HepG2 (cell line): ENCODE measurements at regions not wholly inside any gene's neighbourhood (a gene's known extent, or its start where the extent isn't known, plus 50 kb on each side); places are given as distances from the start of the nearest gene placed in this dataset.

ENCODE experiments used
- ATAC-seq: fragments of 200-7000 bp; cut with Tn5 transposase; 3 replicates; pipeline ENCODE4 v1.9.1; 2020; ENCODE audit warnings: mild to moderate bottlenecking, moderate library complexity
- BruUV-seq: library from RNA; stranded (reverse); fragments of 400-500 nt; replicated peaks from 2 replicates; lab custom pipeline; 2021; lab: Mats Ljungman, UMichigan
- CTCF ChIA-PET: fragments of 300-600 bp; formaldehyde crosslinking; extraction: SDS; loops from one replicate; lab custom pipeline; 2021; ENCODE audit warnings: low total read pairs, inconsistent platforms, low intra/inter-chr PET ratio; lab: Yijun Ruan, JAX
- POLR2A ChIA-PET: fragments of 350-600 bp; sonication (Branson Sonifier 250); formaldehyde crosslinking; loops from one replicate; lab custom pipeline; 2020; ENCODE audit warnings: antibody characterized with exemption, inconsistent platforms; lab: Yijun Ruan, JAX
- DNase-seq: peaks from one replicate; pipeline ENCODE4 v3.0.0-alpha.2; 2015; ENCODE audit warnings: low spot score
- FAIRE-seq: peaks from 3 replicates; lab custom pipeline; 2011; peaks lifted over from hg19 to GRCh38; lab: Jason Lieb, UNC
- H2AFZ ChIP-seq: one replicate; pipeline ENCODE4 v1.6.1; 2011; ENCODE audit warnings: low read length, inconsistent platforms
- H3K27ac ChIP-seq: fragments of 300-600 bp; 3 replicates; pipeline ENCODE4 v1.8.0; 2011; ENCODE audit warnings: mixed run types, mild to moderate bottlenecking, mixed read lengths, low read length, inconsistent platforms; ENCODE audit not compliant: insufficient read depth; ENCODE audit errors: extremely low read length
- H3K27me3 ChIP-seq, 2 experiments: fragments of 200-600 bp in 1 of 2; 2 replicates in 1 of 2; 3 replicates in 1 of 2; pipeline versions ENCODE4 v1.6.0 to v1.8.0; 2011; ENCODE audit warnings: low read length in 2 of 2, mild to moderate bottlenecking in 2 of 2, moderate library complexity in 2 of 2, inconsistent platforms in 1 of 2; ENCODE audit not compliant: insufficient read depth in 2 of 2, control insufficient read depth in 1 of 2
- H3K36me3 ChIP-seq, 2 experiments: fragments of 200-600 bp in 1 of 2; replicated peaks in 1 of 2; 2 replicates in 1 of 2; 3 replicates in 1 of 2; pipeline versions ENCODE4 v1.5.1 to v1.8.0; 2011; ENCODE audit warnings: low read length in 2 of 2, inconsistent platforms in 1 of 2; ENCODE audit not compliant: insufficient read depth in 2 of 2, control insufficient read depth in 1 of 2
- H3K4me1 ChIP-seq: 2 replicates; pipeline ENCODE4 v1.5.1; 2012; ENCODE audit warnings: low read length, inconsistent platforms; ENCODE audit not compliant: insufficient read depth
- H3K4me2 ChIP-seq: 2 replicates; pipeline ENCODE4 v1.6.0; 2011; ENCODE audit warnings: low read depth, low read length, inconsistent platforms
- H3K4me3 ChIP-seq, 3 experiments: fragments of 200-600 bp in 1 of 3; sonication (generic), shearing (Covaris generic) in 1 of 3; replicated peaks in 1 of 3; 2 replicates each; pipeline ENCODE4 v1.5.1; 2011 to 2016; ENCODE audit warnings: low read length in 3 of 3, inconsistent platforms in 2 of 3, low read depth in 2 of 3, mild to moderate bottlenecking in 2 of 3, control low read depth in 1 of 3, mixed read lengths in 1 of 3; ENCODE audit not compliant: insufficient read depth in 1 of 3
- H3K79me2 ChIP-seq: one replicate; pipeline ENCODE4 v1.6.1; 2011; ENCODE audit warnings: low read length, inconsistent platforms; ENCODE audit not compliant: insufficient read depth
- H3K9ac ChIP-seq: 2 replicates; pipeline ENCODE4 v1.6.0; 2011; ENCODE audit warnings: mild to moderate bottlenecking, low read depth, low read length, inconsistent platforms; ENCODE audit not compliant: insufficient read depth
- H3K9me3 ChIP-seq: 2 replicates; pipeline ENCODE4 v1.5.1; 2012; ENCODE audit warnings: mild to moderate bottlenecking, low read length
- H4K20me1 ChIP-seq: 2 replicates; pipeline ENCODE4 v1.6.0; 2011; ENCODE audit warnings: inconsistent platforms, mild to moderate bottlenecking, low read length, moderate library complexity; ENCODE audit not compliant: insufficient read depth
- CHCHD3 ChIP-seq: sonication (generic); formaldehyde crosslinking; IDR thresholded peaks from 2 replicates; pipeline ENCODE4 v1.8.0; 2022; ENCODE audit warnings: mild to moderate bottlenecking, missing genetic modification reagents, moderate library complexity
- EHMT2 ChIP-seq: fragments of 200-600 bp; sonication (generic); IDR thresholded peaks from 2 replicates; pipeline ENCODE4 v1.7.0; 2017; ENCODE audit warnings: antibody characterized with exemption, low read depth, low read length, borderline replicate concordance
- ELF4 ChIP-seq: sonication (generic); formaldehyde crosslinking; IDR thresholded peaks from 2 replicates; pipeline ENCODE4 v1.5.0; 2020; ENCODE audit warnings: missing genetic modification reagents, mild to moderate bottlenecking, moderate library complexity, borderline replicate concordance
- FOXP1 ChIP-seq, 2 experiments: fragments of 450-650 bp in 1 of 2; IDR thresholded peaks; 2 replicates each; pipeline ENCODE4 v1.6.1; 2017 to 2018; ENCODE audit warnings: antibody characterized with exemption in 1 of 2
- GATAD2A ChIP-seq: IDR thresholded peaks from 2 replicates; pipeline ENCODE4 v1.6.1; 2016
- GPN1 ChIP-seq: sonication (generic); formaldehyde crosslinking; IDR thresholded peaks from 2 replicates; pipeline ENCODE4 v1.5.1; 2020; ENCODE audit warnings: missing genetic modification reagents, borderline replicate concordance
- KLF16 ChIP-seq, 2 experiments: sonication (generic) in 1 of 2; formaldehyde crosslinking in 1 of 2; IDR thresholded peaks; 2 replicates each; pipeline versions ENCODE4 v1.6.1 to v1.8.0; 2016 to 2023; ENCODE audit warnings: missing genetic modification reagents in 2 of 2, missing compliant biosample characterization in 1 of 2
- NFIC ChIP-seq: IDR thresholded peaks from 2 replicates; pipeline ENCODE4 v1.6.1; 2012; ENCODE audit warnings: mild to moderate bottlenecking, low read length, inconsistent platforms
- NFKB2 ChIP-seq: sonication (generic); formaldehyde crosslinking; IDR thresholded peaks from 2 replicates; pipeline ENCODE4 v1.4.0; 2020; ENCODE audit warnings: missing genetic modification reagents, borderline replicate concordance
- PHF20 ChIP-seq: sonication (generic); formaldehyde crosslinking; IDR thresholded peaks from 2 replicates; pipeline ENCODE4 v1.5.0; 2020; ENCODE audit warnings: mild to moderate bottlenecking, missing genetic modification reagents
- SMAD1 ChIP-seq: sonication (generic); formaldehyde crosslinking; IDR thresholded peaks from 2 replicates; pipeline ENCODE4 v1.4.0; 2020; ENCODE audit warnings: missing genetic modification reagents, low read depth, mild to moderate bottlenecking, borderline replicate concordance
- SOX5 ChIP-seq: IDR thresholded peaks from 2 replicates; pipeline ENCODE4 v1.6.1; 2016; ENCODE audit warnings: borderline replicate concordance
- SSRP1 ChIP-seq: IDR thresholded peaks from 2 replicates; pipeline ENCODE4 v1.6.1; 2016; ENCODE audit warnings: control low read depth
- ZNF225 ChIP-seq: sonication (generic); formaldehyde crosslinking; IDR thresholded peaks from 2 replicates; pipeline ENCODE4 v1.4.0; 2020; ENCODE audit warnings: mild to moderate bottlenecking, missing genetic modification reagents
- ZNF614 ChIP-seq: IDR thresholded peaks from 2 replicates; pipeline ENCODE4 v1.6.1; 2018; ENCODE audit warnings: missing biosample characterization, missing genetic modification reagents, inconsistent platforms, borderline replicate concordance
- ZNF761 ChIP-seq: sonication (generic); formaldehyde crosslinking; conservative IDR thresholded peaks from 2 replicates; pipeline ENCODE4 v1.4.0; 2020; ENCODE audit warnings: mild to moderate bottlenecking, missing genetic modification reagents
- WGBS: methylation state at CpG from one replicate; pipeline ENCODE4 v1.1.6; 2017; ENCODE audit warnings: low lambda C conversion rate; 5-methylcytosine and 5-hydroxymethylcytosine counted together
- in situ Hi-C: cut with HindIII; loops from 2 replicates; pipeline ENCODE4 v1.10.0; 2017; ENCODE audit warnings: low pct_unique_long_range_greater_than_20kb; ENCODE audit not compliant: extremely low pct_ligation_motif_present
- intact Hi-C: fragments of 100-400 bp; cut with micrococcal nuclease; formaldehyde crosslinking; loops from one replicate; pipeline ENCODE4 v1.10.0; 2022; ENCODE audit not compliant: unreplicated experiment
- TF ChIP-seq, protein P1 (sequence below): sonication (generic); formaldehyde crosslinking; IDR thresholded peaks from 2 replicates; pipeline ENCODE4 v1.4.0; 2020; ENCODE audit warnings: mild to moderate bottlenecking, low read depth, missing genetic modification reagents
- TF ChIP-seq, protein P2 (sequence below): sonication (generic); formaldehyde crosslinking; IDR thresholded peaks from 2 replicates; pipeline ENCODE4 v1.8.1; 2023; ENCODE audit warnings: mild to moderate bottlenecking, inconsistent platforms, moderate library complexity, missing genetic modification reagents, borderline replicate concordance

DNA sequence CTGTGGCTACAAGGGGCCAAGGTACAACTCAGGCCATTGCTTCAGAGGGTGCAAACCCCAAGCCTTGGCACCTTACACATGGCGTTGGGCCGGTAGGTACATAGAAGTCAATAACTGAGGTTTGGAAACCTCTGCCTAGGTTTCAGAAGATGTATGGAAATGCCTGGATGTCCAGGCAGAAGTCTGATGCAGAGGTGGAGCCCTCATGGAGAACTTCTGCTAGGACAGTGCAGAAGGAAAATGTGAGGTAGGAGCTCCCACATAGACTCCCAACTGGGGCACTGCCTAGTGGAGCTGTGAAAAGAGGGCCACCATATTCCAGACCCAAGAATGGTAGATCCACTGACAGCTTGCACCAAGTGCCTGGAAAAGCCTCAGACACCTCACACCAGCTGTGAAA, 92.1 kb upstream of the SFRP2 start:
- intact Hi-C loops (no loop called here), in situ Hi-C loops (no loop called here)
- no peak for FAIRE-seq
- ATAC-seq = no peak
- no TSS peak for BruUV-seq
- 43% methylated on average over 2 of the region's 2 CpGs for WGBS
- CTCF ChIA-PET = no interaction called here
- POLR2A ChIA-PET = no interaction called here
- Histone ChIP-seq H3K4me2 (no peak overlapping the region), H3K36me3 (no peaks in the 10 kb centered on the region), H4K20me1 (no peaks in the 10 kb centered on the region), H3K27ac (no peak overlapping the region), H3K9ac (no peak overlapping the region), H3K4me3 (no peak overlapping the region), H3K79me2 (no peaks in the 10 kb centered on the region), H3K4me1 (no peaks in the 10 kb centered on the region), H3K27me3 (no peaks in the 10 kb centered on the region), H3K9me3 (peaks cover 37% of the 10 kb centered on the region), H2AFZ (no peak overlapping the region)
- TF ChIP-seq SMAD1 (no peak), CHCHD3 (CRISPR knock-in tag) (no peak), NFKB2 (CRISPR knock-in tag) (no peak), FOXP1 (IDR thresholded peaks at IDR 0.05) (no peak), FOXP1 (CRISPR knock-in tag; IDR thresholded peaks at IDR 0.05) (no peak), SSRP1 (no peak), SOX5 (CRISPR knock-in tag) (no peak), PHF20 (CRISPR knock-in tag) (no peak), ZNF761 (CRISPR knock-in tag) (no peak), ZNF225 (CRISPR knock-in tag) (no peak), ELF4 (no peak), GATAD2A (CRISPR knock-in tag) (no peak), KLF16 (CRISPR knock-in tag; IDR thresholded peaks at IDR 0.05) (no peak), ZNF614 (no peak), NFIC (no peak), GPN1 (CRISPR knock-in tag) (no peak), EHMT2 (no peak)
- TF ChIP-seq, protein P1, sequence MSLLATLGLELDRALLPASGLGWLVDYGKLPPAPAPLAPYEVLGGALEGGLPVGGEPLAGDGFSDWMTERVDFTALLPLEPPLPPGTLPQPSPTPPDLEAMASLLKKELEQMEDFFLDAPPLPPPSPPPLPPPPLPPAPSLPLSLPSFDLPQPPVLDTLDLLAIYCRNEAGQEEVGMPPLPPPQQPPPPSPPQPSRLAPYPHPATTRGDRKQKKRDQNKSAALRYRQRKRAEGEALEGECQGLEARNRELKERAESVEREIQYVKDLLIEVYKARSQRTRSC = no peak
- TF ChIP-seq, protein P2, sequence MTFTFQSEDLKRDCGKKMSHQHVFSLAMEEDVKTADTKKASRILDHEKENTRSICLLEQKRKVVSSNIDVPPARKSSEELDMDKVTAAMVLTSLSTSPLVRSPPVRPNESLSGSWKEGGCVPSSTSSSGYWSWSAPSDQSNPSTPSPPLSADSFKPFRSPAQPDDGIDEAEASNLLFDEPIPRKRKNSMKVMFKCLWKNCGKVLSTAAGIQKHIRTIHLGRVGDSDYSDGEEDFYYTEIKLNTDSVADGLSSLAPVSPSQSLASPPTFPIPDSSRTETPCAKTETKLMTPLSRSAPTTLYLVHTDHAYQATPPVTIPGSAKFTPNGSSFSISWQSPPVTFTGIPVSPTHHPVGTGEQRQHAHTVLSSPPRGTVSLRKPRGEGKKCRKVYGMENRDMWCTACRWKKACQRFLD (CRISPR knock-in tag) = no peak
- DNase-seq = no peak
